Body of pancreas (tissue), 4 donors: ENCODE measurements at regions not wholly inside any gene's neighbourhood (a gene's known extent, or its start where the extent isn't known, plus 50 kb on each side); places are given as distances from the start of the nearest gene placed in this dataset.

ENCODE experiments used
- CTCF ChIP-seq, 7 experiments: fragments of 450-650 bp in 4 of 7; fragments of 200-600 bp in 3 of 7; sonication (generic) in 3 of 7; IDR thresholded peaks; one replicate each; pipeline ENCODE4 v1.5.1; 2016 to 2019; ENCODE audit warnings: antibody characterized with exemption in 7 of 7
- POLR2A ChIP-seq, 3 donors: fragments of 450-650 bp; IDR thresholded peaks; one replicate each; pipeline ENCODE4 v1.6.1; 2016; ENCODE audit warnings: antibody characterized with exemption in 3 of 3, mild to moderate bottlenecking in 2 of 3

GRCh38 chr5:124626053-124626452 lies 120.4 kb downstream of the ZNF608 start:
- TF ChIP-seq CTCF (IDR thresholded peaks at IDR 0.05) (no peak), POLR2A (IDR thresholded peaks at IDR 0.05) (no peak)
